ENCODE measurements at regions not wholly inside any gene's neighbourhood (a gene's known extent, or its start where the extent isn't known, plus 50 kb on each side); places are given as distances from the start of the nearest gene placed in this dataset.

DNA sequence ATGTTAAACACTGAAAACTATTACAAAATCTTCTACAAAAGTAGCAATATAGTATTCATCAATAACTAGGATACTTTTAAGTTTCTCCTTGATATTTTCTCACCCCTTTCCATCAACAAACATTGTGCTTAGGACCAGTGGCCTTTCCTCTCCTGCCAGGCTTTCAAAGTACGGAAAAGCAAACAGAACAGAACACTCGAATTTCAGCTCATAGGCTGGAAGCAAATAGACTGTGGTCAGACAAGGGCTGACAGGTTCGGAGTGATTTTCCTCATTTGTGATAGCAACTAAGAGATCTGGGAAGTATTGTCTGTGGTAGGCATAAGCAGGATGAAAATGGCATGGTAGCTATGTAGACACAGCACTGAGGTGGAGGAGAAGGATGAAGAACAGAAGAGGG, 68.6 kb upstream of the SORBS2 start:
- TF ChIP-seq, protein P1, sequence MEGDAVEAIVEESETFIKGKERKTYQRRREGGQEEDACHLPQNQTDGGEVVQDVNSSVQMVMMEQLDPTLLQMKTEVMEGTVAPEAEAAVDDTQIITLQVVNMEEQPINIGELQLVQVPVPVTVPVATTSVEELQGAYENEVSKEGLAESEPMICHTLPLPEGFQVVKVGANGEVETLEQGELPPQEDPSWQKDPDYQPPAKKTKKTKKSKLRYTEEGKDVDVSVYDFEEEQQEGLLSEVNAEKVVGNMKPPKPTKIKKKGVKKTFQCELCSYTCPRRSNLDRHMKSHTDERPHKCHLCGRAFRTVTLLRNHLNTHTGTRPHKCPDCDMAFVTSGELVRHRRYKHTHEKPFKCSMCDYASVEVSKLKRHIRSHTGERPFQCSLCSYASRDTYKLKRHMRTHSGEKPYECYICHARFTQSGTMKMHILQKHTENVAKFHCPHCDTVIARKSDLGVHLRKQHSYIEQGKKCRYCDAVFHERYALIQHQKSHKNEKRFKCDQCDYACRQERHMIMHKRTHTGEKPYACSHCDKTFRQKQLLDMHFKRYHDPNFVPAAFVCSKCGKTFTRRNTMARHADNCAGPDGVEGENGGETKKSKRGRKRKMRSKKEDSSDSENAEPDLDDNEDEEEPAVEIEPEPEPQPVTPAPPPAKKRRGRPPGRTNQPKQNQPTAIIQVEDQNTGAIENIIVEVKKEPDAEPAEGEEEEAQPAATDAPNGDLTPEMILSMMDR (IDR thresholded peaks at IDR 0.05): no peak
- no peak for TF ChIP-seq POLR2A (IDR thresholded peaks at IDR 0.05)

Measured in heart left ventricle (tissue), 13 donors.